NCI-H460 (cell line): ENCODE measurements at regions not wholly inside any gene's neighbourhood (a gene's known extent, or its start where the extent isn't known, plus 50 kb on each side); places are given as distances from the start of the nearest gene placed in this dataset.
A peak's percentile ranks its signal among the peaks of the same experiment; 100 is the strongest.

ENCODE experiments used
- DNase-seq: peaks from one replicate; pipeline ENCODE4 v3.0.0-alpha.2; 2016; ENCODE audit warnings: low read depth; ENCODE audit errors: extremely low read depth

DNA sequence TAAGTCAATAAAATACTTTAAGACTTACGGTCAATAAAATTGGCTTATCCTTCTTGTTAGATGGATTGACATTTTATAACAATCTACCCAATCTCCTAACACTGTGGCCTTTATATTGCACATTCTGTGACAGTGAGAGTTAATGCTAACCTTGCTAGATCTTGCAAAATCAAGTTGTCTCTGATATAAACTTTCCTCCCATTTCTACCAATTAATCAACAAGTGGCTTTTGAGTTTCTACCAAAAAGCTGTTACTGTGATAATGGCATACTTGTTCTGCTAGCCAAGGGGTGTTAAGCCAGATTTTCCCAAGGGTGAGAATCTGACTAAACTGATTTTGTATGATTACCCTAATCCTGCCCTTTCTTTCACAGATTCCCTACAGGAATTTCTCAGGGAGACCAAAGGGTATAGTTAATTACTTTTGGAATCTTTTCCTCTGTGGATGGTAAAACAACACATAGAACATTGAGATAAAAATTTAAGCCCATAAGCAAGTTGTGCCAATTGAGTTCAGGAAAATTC lies 174.1 kb upstream of the SUCLG2 start:
- DNase-seq: no peak

GRCh38 chr3:67821135-67821534 lies 166.7 kb upstream of the SUCLG2 start:
- no peak for DNase-seq

- DNase-seq: no peak
Measured at GRCh38 chr3:67819447-67819846, 165.0 kb upstream of the SUCLG2 start.

DNA sequence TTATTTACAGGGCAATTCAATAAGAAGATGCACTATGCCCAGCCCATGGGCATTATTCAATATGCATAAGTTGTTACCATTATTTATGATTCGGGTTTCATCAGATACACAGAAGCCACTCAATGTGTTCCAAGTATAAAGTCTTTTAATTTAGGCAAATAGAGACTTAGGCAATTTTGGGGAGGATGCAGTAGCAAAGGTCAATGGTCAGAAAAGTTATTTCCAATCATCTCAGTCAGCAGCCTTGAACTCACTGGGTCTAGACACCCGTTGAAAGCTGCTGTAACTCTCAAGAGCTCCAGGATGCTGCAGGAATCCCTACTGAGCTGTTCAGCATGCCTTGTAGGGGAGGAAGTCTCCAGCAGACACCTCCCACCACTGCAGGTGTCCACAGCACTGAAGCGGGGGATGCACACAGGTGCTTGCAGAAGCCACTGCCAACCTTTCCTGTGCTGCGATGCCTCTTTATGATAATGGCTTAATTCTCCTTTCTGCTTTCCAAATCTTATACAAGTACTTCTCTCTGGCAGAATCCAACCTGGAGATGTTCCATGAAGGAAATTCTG lies 155.0 kb upstream of the SUCLG2 start:
- no peak for DNase-seq

DNA sequence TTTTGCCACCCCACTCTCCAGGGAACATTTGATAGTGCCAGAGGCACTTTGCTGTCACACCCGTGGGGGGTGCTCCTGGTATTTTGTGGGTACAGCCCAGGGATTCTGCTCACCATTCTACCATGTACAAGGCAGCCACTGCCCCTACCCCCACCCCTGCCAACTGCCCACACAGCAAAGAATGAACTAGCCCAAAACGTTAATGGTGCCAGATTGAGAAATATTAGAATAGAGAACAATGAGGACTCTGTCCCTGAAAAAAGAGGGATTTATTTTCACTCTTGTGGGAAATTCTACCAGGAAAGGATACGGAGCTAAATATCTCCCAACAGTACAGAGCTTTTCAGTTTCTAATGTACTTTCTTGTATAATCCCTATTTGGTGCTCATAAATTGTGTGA lies 154.5 kb upstream of the SUCLG2 start:
- DNase-seq: no peak

DNA sequence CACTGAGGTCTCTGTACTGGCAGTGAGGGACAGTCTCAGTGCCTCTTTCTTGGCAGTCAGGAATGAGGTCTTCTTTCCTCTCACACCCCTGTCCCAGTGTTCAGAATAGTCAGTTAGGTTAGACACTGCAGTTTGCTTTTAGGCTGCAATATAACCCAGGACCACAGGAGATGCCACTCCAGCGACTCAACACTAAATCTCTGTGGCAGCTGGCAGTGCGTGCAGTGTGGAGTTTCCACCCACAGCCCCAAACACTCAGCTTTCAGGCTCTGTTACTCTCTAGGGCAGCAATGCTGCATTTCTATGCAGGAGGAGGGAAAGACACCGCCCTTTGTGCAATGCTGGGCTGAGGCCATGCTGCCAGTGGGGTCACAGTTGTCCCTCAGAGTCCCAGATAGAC lies 150.2 kb upstream of the SUCLG2 start:
- no peak for DNase-seq

GRCh38 chr3:67804089-67804488 lies 149.7 kb upstream of the SUCLG2 start:
- DNase-seq: no peak

DNA sequence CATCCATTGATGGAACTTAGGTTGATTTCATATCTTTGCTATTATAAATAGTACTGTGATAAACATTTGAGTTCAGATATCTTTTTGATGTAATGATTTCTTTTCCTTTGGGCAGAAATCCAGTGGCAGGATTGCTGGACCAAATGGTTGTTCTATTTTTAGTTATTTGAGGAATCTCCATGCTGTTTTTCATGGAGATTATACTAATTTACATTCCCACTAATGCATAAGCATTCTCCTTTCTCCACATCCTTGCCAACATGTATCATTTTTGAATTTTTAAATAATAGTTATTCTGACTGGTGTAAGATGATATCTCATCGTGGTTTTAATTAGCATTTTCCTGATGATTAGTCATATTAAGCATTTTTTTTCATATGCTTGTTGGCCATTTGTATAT lies 144.0 kb upstream of the SUCLG2 start:
- DNase-seq: no peak

- DNase-seq: peak; percentile 6
Measured at GRCh38 chr3:67791620-67792019, 137.2 kb upstream of the SUCLG2 start.

DNA sequence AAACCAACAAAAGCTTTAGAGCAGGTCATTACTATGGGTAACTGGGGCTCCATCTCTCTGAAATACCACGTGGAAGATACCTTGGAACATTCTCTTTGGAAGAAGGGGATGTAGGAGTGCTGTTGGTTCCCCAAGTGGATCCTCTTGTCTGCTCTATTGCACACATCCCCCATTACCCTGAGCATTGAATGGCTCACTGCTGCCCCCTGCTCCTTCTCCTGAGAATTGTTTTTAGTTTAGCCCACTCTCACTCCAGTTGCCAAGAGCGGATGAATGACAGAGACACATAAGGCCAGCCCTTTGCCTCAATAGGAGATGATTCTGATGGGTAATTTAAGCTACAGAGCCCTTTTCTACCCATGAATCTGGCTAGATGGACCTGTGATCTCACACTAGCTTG lies 135.6 kb upstream of the SUCLG2 start:
- peak; percentile 20 for DNase-seq

- no peak for DNase-seq
Measured at GRCh38 chr3:67788396-67788795, 134.0 kb upstream of the SUCLG2 start.

DNA sequence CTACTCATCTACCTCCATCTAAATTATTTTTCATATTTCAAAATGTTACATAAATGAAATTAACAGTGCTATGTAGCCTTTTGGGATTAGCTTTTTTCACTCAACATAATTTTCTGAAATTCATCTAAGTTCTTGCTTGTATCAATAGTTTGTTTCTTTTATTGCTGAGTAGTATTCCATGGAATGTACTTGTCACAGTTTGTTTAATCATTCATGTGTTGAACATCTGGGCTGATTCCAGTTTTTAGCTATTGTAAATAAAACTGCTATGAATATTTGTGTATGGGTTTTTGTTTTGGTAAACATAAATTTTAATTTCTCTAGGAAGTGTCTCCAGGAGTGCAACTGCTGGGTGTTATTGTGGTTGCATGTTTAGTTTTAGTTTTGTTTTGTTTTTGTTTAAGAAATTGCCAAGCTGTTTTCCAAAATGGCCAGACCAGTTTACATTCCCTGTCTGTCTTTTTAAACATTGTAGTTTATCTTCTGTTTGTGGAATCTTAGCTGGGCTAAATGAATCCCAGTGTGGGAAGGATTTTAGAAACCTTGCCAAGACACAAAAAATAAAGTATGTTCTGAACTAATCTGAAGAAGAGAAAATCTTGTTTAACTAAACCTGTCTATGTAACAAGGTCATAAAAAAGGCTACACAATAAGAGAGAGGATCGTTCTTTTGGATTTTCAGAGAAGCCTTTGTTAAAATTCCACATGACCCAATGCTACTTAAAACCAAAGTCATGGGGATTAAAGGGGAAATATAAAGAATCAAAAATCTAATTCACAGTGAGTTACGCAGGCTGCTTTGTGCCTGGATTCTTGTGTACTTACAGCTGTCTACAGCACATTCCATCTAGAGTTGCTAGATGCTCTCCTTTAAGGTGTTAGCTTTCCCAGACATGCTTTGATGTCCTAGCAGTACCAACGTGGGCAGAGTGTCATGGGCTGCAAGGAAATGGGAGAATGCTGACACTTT lies 129.2 kb upstream of the SUCLG2 start:
- DNase-seq: no peak

GRCh38 chr3:67781871-67782270 lies 127.5 kb upstream of the SUCLG2 start:
- DNase-seq: no peak

- no peak for DNase-seq
Measured at GRCh38 chr3:67781218-67781617, 126.8 kb upstream of the SUCLG2 start.

DNA sequence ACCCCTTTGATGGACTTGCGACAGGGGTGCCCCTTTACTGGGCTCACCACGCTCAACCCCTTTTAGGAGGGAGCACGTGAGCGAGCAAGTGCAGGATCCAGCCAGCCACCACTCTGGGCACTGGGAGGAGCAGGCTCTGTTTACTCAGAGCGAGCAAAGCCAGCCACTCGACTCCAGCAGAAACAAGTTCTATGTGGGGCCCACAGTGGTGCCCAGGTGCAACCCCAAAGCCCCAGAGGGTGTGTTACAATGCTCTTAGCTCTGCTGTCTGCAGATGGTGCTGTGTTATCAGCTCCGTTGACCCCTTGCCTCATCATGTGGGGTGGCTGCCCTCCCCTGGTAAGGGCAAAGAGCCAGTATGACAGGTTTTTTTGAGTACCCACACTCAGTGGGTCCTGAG lies 120.3 kb upstream of the SUCLG2 start:
- no peak for DNase-seq

- no peak for DNase-seq
Measured at GRCh38 chr3:67765575-67765974, 111.2 kb upstream of the SUCLG2 start.

DNA sequence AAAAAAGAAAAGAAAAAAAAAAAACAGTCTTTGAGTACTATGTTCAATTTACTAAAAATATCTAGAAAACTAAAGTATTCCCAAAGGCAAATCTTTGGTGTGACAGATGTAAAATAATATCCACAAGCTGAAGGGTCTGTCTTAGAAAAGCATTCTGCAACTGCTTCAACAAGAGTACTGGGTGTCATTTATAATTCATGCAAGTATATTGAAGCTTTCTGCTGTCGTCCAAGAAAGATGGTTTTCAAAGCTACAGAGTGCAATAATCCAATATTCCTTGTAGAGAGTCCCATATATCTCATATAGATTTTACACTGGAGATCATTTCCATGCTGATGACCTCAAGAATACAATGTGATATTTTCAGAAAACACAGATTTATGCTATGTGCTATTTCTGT lies 90.9 kb upstream of the SUCLG2 start:
- DNase-seq: no peak

DNA sequence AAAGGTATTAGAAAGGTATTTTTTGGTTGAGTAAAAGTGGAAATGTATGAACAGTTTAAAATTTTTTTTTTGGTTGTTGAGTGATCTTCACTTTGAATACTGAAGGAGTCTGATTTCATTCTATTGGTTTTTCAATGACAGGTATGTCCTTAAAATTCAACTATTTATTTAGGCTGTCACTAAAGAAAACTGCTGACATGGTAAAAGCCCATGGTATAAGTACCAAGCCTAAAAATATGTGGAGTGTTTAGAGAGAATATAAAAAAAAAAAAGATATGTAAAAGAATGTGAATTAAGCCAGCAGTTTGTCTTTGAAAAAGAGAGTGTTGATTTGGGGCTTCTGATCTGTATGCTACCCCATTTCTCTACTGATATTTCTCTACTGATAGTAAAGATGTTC lies 90.3 kb upstream of the SUCLG2 start:
- DNase-seq: no peak

DNA sequence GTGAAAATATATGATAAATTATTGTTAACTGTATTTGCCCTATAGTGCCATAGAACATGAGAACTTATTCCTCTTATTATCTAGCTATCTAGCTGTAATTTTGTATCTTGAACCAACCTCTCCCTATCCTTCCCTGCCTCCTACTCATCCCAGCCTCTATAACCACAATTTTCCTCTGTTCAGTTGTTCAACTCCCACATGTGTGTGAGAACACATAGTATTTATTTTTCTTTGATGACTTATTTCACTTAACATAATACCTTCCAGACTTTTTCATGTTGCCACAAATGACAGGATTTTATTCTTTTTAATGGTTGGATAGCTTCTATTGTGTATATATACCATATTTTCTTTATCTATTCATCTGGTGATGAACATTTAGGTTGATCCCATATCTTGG lies 85.4 kb upstream of the SUCLG2 start:
- DNase-seq: no peak

DNA sequence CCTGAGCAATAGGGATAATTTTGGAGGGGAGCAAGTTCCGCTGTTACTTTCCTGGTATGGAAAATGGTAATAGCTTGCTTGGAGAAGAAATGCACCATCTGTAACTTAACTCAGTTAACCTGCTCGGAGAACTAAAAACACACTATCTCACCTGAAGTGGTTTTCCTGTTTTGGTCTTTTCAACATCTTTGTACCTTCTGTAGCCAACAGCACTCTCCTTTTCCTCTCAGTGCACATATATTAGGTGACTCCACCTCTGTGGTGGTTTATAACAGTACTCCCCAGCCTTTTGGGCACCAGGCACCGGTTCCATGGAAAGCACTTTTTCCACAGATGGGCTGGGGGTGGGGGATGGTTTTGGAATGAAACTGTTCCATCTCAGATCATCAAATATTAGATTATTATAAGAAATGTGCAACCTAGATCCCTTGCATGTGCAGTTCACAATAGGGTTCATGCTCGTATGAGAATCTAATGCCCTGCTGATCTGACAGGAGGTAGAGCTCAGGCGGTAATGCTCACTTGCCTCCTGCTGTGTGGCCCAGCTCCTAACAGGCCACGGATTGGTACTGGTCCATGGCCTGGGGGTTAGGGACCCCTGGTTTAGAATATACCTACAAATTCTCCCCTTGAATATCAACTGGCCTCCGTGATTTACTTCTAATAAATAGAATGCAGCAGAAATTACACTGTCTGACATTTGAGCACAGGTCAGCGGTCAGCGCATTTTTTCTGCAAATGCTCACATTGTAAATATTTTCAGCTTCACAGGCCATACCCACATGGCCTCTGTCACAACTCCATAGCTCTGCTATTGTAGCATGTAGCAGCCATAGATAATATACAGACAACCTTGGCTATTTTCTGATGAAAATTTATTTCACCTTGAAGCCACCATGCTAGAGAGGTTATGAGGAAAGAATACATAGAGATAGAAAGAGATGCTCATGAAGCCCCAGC lies 83.8 kb upstream of the SUCLG2 start:
- DNase-seq: no peak

- no peak for DNase-seq
Measured at GRCh38 chr3:67737140-67737539, 82.7 kb upstream of the SUCLG2 start.
